Cardiac fibroblast (primary cell): ENCODE measurements at regions not wholly inside any gene's neighbourhood (a gene's known extent, or its start where the extent isn't known, plus 50 kb on each side); places are given as distances from the start of the nearest gene placed in this dataset.
"Not testable (repeated sequence)": the region's sequence is repeated elsewhere in the genome, so short reads cannot be mapped to it uniquely, and the experiment has no call there.

ENCODE experiments used
- DNase-seq, 2 donors: peaks; one replicate each; pipeline versions ENCODE4 v3.0.0 to v3.0.0-alpha.2; 2010; ENCODE audit warnings: low read depth in 2 of 2
- H3K4me3 ChIP-seq, 2 donors: replicated peaks in 1 of 2; 1 replicate in 1 of 2; 2 replicates in 1 of 2; pipeline ENCODE4 v1.5.1; 2011; ENCODE audit warnings: low read depth in 2 of 2, low read length in 2 of 2, mild to moderate bottlenecking in 2 of 2, moderate library complexity in 1 of 2
- TF ChIP-seq, protein P1 (sequence below): IDR thresholded peaks from one replicate; pipeline ENCODE4 v1.5.1; 2011; ENCODE audit warnings: low read depth, mild to moderate bottlenecking, low read length, inconsistent platforms

DNA sequence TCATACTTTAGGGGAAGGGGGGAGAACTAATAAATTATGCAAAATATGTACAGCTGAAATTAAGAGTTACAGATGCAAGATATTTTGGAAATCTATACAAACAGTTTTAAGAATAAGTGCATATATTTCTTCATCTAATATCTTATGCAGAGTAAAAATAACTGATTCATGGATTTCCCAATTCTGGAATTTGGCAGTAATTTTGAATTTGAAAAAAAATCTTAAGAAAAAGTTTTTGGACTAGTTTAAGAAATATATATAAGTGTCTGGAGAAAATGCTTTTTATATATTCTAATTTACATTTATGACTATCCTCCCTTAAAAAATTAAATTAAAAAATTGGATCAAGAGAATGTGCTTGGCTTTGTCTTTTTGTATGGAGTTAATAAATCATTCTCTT lies 474.3 kb downstream of the BRINP3 start:
- DNase-seq = no peak
- H3K4me3 ChIP-seq = no peak overlapping the region
- TF ChIP-seq, protein P1, sequence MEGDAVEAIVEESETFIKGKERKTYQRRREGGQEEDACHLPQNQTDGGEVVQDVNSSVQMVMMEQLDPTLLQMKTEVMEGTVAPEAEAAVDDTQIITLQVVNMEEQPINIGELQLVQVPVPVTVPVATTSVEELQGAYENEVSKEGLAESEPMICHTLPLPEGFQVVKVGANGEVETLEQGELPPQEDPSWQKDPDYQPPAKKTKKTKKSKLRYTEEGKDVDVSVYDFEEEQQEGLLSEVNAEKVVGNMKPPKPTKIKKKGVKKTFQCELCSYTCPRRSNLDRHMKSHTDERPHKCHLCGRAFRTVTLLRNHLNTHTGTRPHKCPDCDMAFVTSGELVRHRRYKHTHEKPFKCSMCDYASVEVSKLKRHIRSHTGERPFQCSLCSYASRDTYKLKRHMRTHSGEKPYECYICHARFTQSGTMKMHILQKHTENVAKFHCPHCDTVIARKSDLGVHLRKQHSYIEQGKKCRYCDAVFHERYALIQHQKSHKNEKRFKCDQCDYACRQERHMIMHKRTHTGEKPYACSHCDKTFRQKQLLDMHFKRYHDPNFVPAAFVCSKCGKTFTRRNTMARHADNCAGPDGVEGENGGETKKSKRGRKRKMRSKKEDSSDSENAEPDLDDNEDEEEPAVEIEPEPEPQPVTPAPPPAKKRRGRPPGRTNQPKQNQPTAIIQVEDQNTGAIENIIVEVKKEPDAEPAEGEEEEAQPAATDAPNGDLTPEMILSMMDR = no peak

DNA sequence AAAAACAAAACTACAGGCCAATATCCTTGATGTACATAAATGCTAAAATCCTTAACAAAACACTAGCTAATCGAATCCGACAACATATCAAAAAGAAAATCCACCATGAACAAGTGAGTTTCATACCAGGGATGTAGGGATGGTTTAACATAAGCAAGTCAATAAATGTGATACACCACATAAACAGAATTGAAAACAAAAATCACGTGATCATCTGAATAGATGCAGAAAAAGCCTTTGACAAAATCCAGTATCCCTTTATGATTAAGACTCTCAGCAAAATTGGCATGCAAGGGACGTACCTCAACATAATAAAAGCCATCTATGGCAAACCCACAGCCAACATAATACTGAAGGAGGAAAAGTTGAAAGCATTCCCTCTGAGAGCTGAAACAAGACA lies 466.1 kb downstream of the BRINP3 start:
- no peak for DNase-seq
- TF ChIP-seq, protein P1 = no peak
- H3K4me3 ChIP-seq = no peak overlapping the region

DNA sequence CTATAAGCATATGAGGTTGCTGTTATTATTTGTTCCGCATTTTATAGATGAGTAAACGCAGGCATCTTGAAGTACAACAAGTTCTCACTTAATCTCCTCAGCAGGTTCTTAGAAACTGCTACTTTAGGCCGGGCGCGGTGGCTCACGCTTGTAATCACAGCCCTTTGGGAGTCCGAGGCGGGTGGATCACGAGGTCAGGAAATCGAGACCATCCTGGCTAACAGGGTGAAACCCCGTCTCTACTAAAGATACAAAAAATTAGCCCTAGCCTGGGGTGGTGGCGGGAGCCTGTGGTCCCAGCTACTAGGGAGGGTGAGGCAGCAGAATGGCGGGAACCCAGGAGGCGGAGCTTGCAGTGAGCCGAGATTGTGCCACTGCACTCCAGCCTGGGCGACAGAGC lies 458.5 kb downstream of the BRINP3 start:
- not testable (repeated sequence) for DNase-seq, H3K4me3 ChIP-seq

DNA sequence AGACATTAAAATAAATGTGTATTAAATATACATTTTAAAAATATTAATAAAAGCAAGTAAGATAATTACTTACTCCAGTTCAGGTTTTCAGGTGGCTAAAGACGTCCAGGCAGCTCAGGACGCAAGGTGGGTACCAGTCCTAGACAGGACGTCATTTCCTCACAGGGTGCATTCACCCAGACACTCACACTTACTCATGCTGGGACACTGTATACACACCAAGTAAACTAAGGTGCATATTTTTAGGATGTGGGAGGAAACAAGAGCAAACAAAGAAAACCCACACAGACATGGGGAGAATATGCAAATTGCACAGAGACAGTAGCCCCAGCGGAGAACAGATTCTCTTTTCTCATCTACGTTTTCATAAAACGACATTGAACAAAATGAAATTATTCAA lies 457.9 kb downstream of the BRINP3 start:
- no peak overlapping the region for H3K4me3 ChIP-seq
- TF ChIP-seq, protein P1 = no peak
- DNase-seq = no peak

DNA sequence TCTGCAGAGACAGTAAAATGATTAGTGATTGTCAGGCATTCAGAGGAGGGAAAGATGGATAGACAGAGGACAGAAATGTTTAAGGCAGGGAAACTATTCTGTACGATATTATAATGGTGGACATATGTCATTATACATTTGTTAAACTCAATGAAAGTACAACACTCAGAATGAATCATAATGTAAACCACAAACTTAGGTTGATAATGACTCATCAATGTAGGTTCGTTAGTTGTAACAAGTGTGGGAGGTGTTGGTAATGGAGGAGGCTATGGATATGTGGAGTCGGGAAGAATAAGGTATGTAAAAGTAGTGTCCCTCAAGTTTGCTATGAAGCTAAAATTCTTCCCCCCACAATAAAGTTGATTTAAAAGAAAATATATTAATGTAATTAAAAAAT lies 455.0 kb downstream of the BRINP3 start:
- TF ChIP-seq, protein P1 = no peak
- no peak overlapping the region for H3K4me3 ChIP-seq
- no peak for DNase-seq

DNA sequence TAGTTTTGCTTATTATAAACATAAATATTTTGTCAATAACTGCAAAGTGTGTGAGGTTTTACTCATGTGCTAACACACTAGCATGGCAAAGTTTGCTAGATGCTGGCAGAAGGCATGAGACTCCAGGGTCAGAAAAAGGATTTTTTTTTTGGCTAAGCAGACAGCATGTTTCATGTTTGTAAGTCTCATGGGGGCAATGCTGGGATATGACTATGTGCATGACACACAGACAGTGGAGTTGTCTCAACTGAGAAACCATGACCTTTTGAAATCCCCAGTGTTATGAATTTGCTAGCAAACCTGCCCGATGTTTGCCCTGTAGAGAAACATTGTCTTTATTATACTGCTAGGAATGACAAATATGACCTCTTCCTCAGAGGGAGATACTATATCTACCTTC lies 448.2 kb downstream of the BRINP3 start:
- TF ChIP-seq, protein P1 = no peak
- DNase-seq = no peak
- no peak overlapping the region for H3K4me3 ChIP-seq

DNA sequence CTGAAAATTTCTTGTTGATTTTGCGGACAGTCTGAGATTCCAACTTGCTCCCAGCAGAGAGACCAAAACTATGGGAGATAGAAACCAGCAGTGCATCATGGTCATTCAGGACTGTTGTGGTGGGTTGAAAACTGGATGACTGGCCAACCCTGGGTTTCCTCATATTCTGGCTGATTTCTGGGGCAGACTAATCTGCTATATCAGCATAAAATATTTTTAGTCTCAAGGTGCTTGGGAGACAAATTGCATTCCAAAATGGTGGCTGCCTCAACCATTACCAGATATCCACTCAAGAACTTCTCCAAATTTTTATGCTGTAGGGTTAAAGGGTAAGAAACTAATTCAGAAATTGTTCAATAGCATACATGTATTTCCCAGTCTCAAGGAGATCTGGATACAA lies 434.0 kb downstream of the BRINP3 start:
- DNase-seq = no peak
- TF ChIP-seq, protein P1 = no peak
- H3K4me3 ChIP-seq = no peak overlapping the region
